ENCODE measurements at regions not wholly inside any gene's neighbourhood (a gene's known extent, or its start where the extent isn't known, plus 50 kb on each side); places are given as distances from the start of the nearest gene placed in this dataset.

- Mint-ChIP-seq H3K9me3 (peaks cover 12% of the 10 kb centered on the region), H3K36me3 (peaks cover 3% of the 10 kb centered on the region; the same call in 1 of the 2 replicates), H3K27me3 (ENCODE audit: low read depth) (no peaks in the 10 kb centered on the region), H3K27ac (no peak overlapping the region), H3K4me1 (peaks cover 14% of the 10 kb centered on the region), H3K4me3 (no peak overlapping the region)
- DNase-seq (ENCODE audit: low spot score) (no peak), ATAC-seq (no peak)
- TF ChIP-seq FOXK1 (CRISPR knock-in tag; IDR thresholded peaks at IDR 0.05) (no peak), RORB (CRISPR knock-in tag; IDR thresholded peaks at IDR 0.05) (no peak), AFF4 (CRISPR knock-in tag; IDR thresholded peaks at IDR 0.05; ENCODE audit: borderline replicate concordance) (no peak), ZNF219 (CRISPR knock-in tag; IDR thresholded peaks at IDR 0.05; ENCODE audit: borderline replicate concordance) (no peak), STAT6 (CRISPR knock-in tag; conservative IDR thresholded peaks at IDR 0.05; ENCODE audit: low read depth) (no peak), KAT7 (CRISPR knock-in tag; IDR thresholded peaks at IDR 0.05; ENCODE audit: borderline replicate concordance) (no peak), ERG (CRISPR knock-in tag; IDR thresholded peaks at IDR 0.05) (no peak), GTF2I (CRISPR knock-in tag; conservative IDR thresholded peaks at IDR 0.05) (no peak), ZNF512 (CRISPR knock-in tag; IDR thresholded peaks at IDR 0.05; ENCODE audit: borderline replicate concordance) (no peak), SMAD3 (CRISPR knock-in tag; IDR thresholded peaks at IDR 0.05; ENCODE audit: borderline replicate concordance) (no peak)
- POLR2A ChIA-PET, result no interaction called here
- CTCF ChIA-PET, result no interaction called here
Observed at GRCh38 chr2:21438949-21439348, 315.2 kb downstream of the TDRD15 start.

- no peaks in the 10 kb centered on the region for H3K27me3 Mint-ChIP-seq (ENCODE audit: low read depth)
- ATAC-seq (peak; percentile 88), DNase-seq (ENCODE audit: low spot score) (no peak)
- H3K9me3 Mint-ChIP-seq, result peaks cover 19% of the 10 kb centered on the region
- no peak overlapping the region for H3K27ac Mint-ChIP-seq
- ChIA-PET CTCF (no interaction called here), POLR2A (no interaction called here)
- no peak overlapping the region for H3K4me3 Mint-ChIP-seq
- H3K36me3 Mint-ChIP-seq, result no peaks in the 10 kb centered on the region
- TF ChIP-seq CBFB (CRISPR knock-in tag; IDR thresholded peaks at IDR 0.05; ENCODE audit: low read depth) (no peak), ERG (CRISPR knock-in tag; IDR thresholded peaks at IDR 0.05) (no peak), GRHL2 (CRISPR knock-in tag; IDR thresholded peaks at IDR 0.05; ENCODE audit: insufficient replicate concordance, severe bottlenecking) (no peak)
- peaks cover 14% of the 10 kb centered on the region for H3K4me1 Mint-ChIP-seq
Observed at GRCh38 chr2:21441442-21441841, 317.7 kb downstream of the TDRD15 start.

Data from WTC11 (cell line).